GM18868 (cell line): ENCODE measurements at regions not wholly inside any gene's neighbourhood (a gene's known extent, or its start where the extent isn't known, plus 50 kb on each side); places are given as distances from the start of the nearest gene placed in this dataset.

Source experiments
- ATAC-seq: cut with Tn5 transposase; IDR thresholded peaks from one replicate; pipeline ENCODE4 v1.9.1; 2021; ENCODE audit warnings: mild to moderate bottlenecking, moderate library complexity; ENCODE audit not compliant: unreplicated experiment

GRCh38 chr2:53286345-53286744, 481.3 kb upstream of the CHAC2 start:
- no peak for ATAC-seq

- ATAC-seq = no peak
Measured at GRCh38 chr2:53275743-53276142, 491.9 kb upstream of the CHAC2 start.

- no peak for ATAC-seq
Measured at GRCh38 chr2:53268626-53269025, 499.0 kb upstream of the CHAC2 start.

GRCh38 chr2:53268086-53268485, 499.5 kb upstream of the CHAC2 start:
- no peak for ATAC-seq

GRCh38 chr2:53265544-53266299, 501.9 kb upstream of the CHAC2 start:
- no peak for ATAC-seq

GRCh38 chr2:53260568-53260967, 507.0 kb upstream of the CHAC2 start:
- ATAC-seq = no peak

- ATAC-seq = no peak
Measured at GRCh38 chr2:53259395-53260009, 508.1 kb upstream of the CHAC2 start.

- no peak for ATAC-seq
Measured at GRCh38 chr2:53257287-53257686, 510.3 kb upstream of the CHAC2 start.

GRCh38 chr2:53253244-53253643, 514.4 kb upstream of the CHAC2 start:
- ATAC-seq = no peak

- ATAC-seq = no peak
Measured at GRCh38 chr2:53252115-53252514, 515.5 kb upstream of the CHAC2 start.

- ATAC-seq = no peak
Measured at GRCh38 chr2:53247956-53248735, 519.5 kb upstream of the CHAC2 start.

- ATAC-seq = no peak
Measured at GRCh38 chr2:53243430-53243829, 524.2 kb upstream of the CHAC2 start.

GRCh38 chr2:53242090-53242489, 525.5 kb upstream of the CHAC2 start:
- no peak for ATAC-seq

- no peak for ATAC-seq
Measured at GRCh38 chr2:53235836-53236582, 531.6 kb upstream of the CHAC2 start.

GRCh38 chr2:53234548-53234903, 533.1 kb upstream of the CHAC2 start:
- no peak for ATAC-seq

- ATAC-seq = no peak
Measured at GRCh38 chr2:53233759-53234547, 533.7 kb upstream of the CHAC2 start.

- no peak for ATAC-seq
Measured at GRCh38 chr2:53231908-53232307, 535.7 kb upstream of the CHAC2 start.

- ATAC-seq = no peak
Measured at GRCh38 chr2:53230691-53231090, 536.9 kb upstream of the CHAC2 start.

- no peak for ATAC-seq
Measured at GRCh38 chr2:53227535-53227934, 540.1 kb upstream of the CHAC2 start.

GRCh38 chr2:53220969-53221368, 546.6 kb upstream of the CHAC2 start:
- no peak for ATAC-seq
